Gastroesophageal sphincter (tissue), 3 donors: ENCODE measurements at regions not wholly inside any gene's neighbourhood (a gene's known extent, or its start where the extent isn't known, plus 50 kb on each side); places are given as distances from the start of the nearest gene placed in this dataset.

Source experiments
- CTCF ChIP-seq, 4 experiments: fragments of 200-600 bp in 2 of 4; fragments of 450-650 bp in 2 of 4; sonication (generic) in 1 of 4; IDR thresholded peaks; one replicate each; pipeline ENCODE4 v1.5.1; 2017 to 2019; ENCODE audit warnings: antibody characterized with exemption in 4 of 4, mild to moderate bottlenecking in 2 of 4, moderate library complexity in 2 of 4
- EP300 ChIP-seq: sonication (generic); formaldehyde crosslinking; IDR thresholded peaks from one replicate; pipeline ENCODE4 v1.6.1; 2017; ENCODE audit warnings: antibody characterized with exemption, mild to moderate bottlenecking
- POLR2A ChIP-seq, 2 donors: fragments of 450-650 bp; IDR thresholded peaks; one replicate each; pipeline ENCODE4 v1.6.1; 2017; ENCODE audit warnings: antibody characterized with exemption in 2 of 2, mild to moderate bottlenecking in 2 of 2, moderate library complexity in 1 of 2
- POLR2AphosphoS5 ChIP-seq: sonication (generic); formaldehyde crosslinking; IDR thresholded peaks from one replicate; pipeline ENCODE4 v1.6.1; 2017; ENCODE audit warnings: antibody characterized with exemption

- TF ChIP-seq CTCF (IDR thresholded peaks at IDR 0.05) = no peak
- no peak for TF ChIP-seq POLR2A (IDR thresholded peaks at IDR 0.05)
- TF ChIP-seq POLR2AphosphoS5 = no peak
- TF ChIP-seq EP300 = no peak
These were observed 72.0 kb upstream of the ZMIZ1 start for GRCh38 chr10:78996792-78997129.
